Coronary artery (tissue), 2 donors: ENCODE measurements at regions not wholly inside any gene's neighbourhood (a gene's known extent, or its start where the extent isn't known, plus 50 kb on each side); places are given as distances from the start of the nearest gene placed in this dataset.

Experiments
- DNase-seq: peaks from one replicate; pipeline ENCODE4 v3.0.0-alpha.2; 2017; ENCODE audit warnings: low spot score
- H3K27ac ChIP-seq, 2 donors: fragments of 200-600 bp; sonication (generic); one replicate each; pipeline ENCODE4 v1.5.1; 2016 to 2019
- H3K4me3 ChIP-seq: fragments of 200-600 bp; sonication (generic); 2 replicates; pipeline ENCODE4 v1.5.1; 2016; ENCODE audit warnings: mild to moderate bottlenecking, moderate library complexity
- CTCF ChIP-seq: fragments of 200-600 bp; sonication (generic); IDR thresholded peaks from one replicate; pipeline ENCODE4 v1.5.1; 2019; ENCODE audit warnings: antibody characterized with exemption

GRCh38 chr4:181647396-181648147 lies 595.6 kb upstream of the TENM3 start:
- no peak for DNase-seq
- H3K27ac ChIP-seq: no peak overlapping the region
- no peak overlapping the region for H3K4me3 ChIP-seq
- TF ChIP-seq CTCF: no peak

GRCh38 chr4:181650033-181650825 lies 593.0 kb upstream of the TENM3 start:
- H3K27ac ChIP-seq: no peak overlapping the region
- DNase-seq: no peak
- H3K4me3 ChIP-seq: no peak overlapping the region
- TF ChIP-seq CTCF: no peak

- Histone ChIP-seq H3K27ac (no peak overlapping the region), H3K4me3 (no peak overlapping the region)
- DNase-seq: no peak
- TF ChIP-seq CTCF: no peak
Observed at GRCh38 chr4:181656748-181657147, 586.5 kb upstream of the TENM3 start.

GRCh38 chr4:181659202-181659601 lies 584.0 kb upstream of the TENM3 start:
- TF ChIP-seq CTCF: no peak
- Histone ChIP-seq H3K4me3 (no peak overlapping the region), H3K27ac (no peak overlapping the region)
- DNase-seq: no peak

GRCh38 chr4:181659876-181660275 lies 583.3 kb upstream of the TENM3 start:
- DNase-seq: no peak
- Histone ChIP-seq H3K27ac (no peak overlapping the region), H3K4me3 (no peak overlapping the region)
- no peak for TF ChIP-seq CTCF

GRCh38 chr4:181661090-181661489 lies 582.1 kb upstream of the TENM3 start:
- Histone ChIP-seq H3K27ac (no peak overlapping the region), H3K4me3 (no peak overlapping the region)
- DNase-seq: no peak
- TF ChIP-seq CTCF: no peak

- no peak overlapping the region for H3K27ac ChIP-seq
- no peak overlapping the region for H3K4me3 ChIP-seq
- TF ChIP-seq CTCF: no peak
- DNase-seq: no peak
Observed at GRCh38 chr4:181661923-181662322, 581.3 kb upstream of the TENM3 start.
